Lung (tissue), 11 donors: ENCODE measurements at regions not wholly inside any gene's neighbourhood (a gene's known extent, or its start where the extent isn't known, plus 50 kb on each side); places are given as distances from the start of the nearest gene placed in this dataset.

ENCODE experiments used
- ATAC-seq: fragments of 200-7000 bp; cut with Tn5 transposase; one replicate; pipeline ENCODE4 v1.9.1; 2020; ENCODE audit warnings: moderate number of reproducible peaks; ENCODE audit not compliant: insufficient read depth, low FRiP score
- DNase-seq, 3 donors: peaks; one replicate each; pipeline ENCODE4 v3.0.0-alpha.2; 2013 to 2017
- H3K27ac ChIP-seq, 2 donors: one replicate each; pipeline ENCODE4 v1.5.1; 2013; ENCODE audit warnings: mild to moderate bottlenecking in 2 of 2, moderate library complexity in 2 of 2, control low read depth in 1 of 2, inconsistent platforms in 1 of 2, low read depth in 1 of 2, low read length in 1 of 2
- H3K27me3 ChIP-seq, 3 donors: one replicate each; pipeline ENCODE4 v1.5.1; 2013; ENCODE audit warnings: low read length in 2 of 3; ENCODE audit not compliant: control insufficient read depth in 3 of 3, insufficient read depth in 3 of 3
- H3K36me3 ChIP-seq, 4 donors: one replicate each; pipeline ENCODE4 v1.5.1; 2013; ENCODE audit warnings: low read length in 4 of 4, mild to moderate bottlenecking in 1 of 4, moderate library complexity in 1 of 4; ENCODE audit not compliant: control insufficient read depth in 4 of 4, insufficient read depth in 4 of 4
- H3K4me1 ChIP-seq, 5 donors: one replicate each; pipeline ENCODE4 v1.5.1; 2013; ENCODE audit warnings: low read length in 5 of 5, mild to moderate bottlenecking in 2 of 5, moderate library complexity in 1 of 5; ENCODE audit not compliant: control insufficient read depth in 5 of 5, insufficient read depth in 5 of 5
- H3K4me3 ChIP-seq: one replicate; pipeline ENCODE4 v1.5.1; 2013; ENCODE audit warnings: mild to moderate bottlenecking, control low read depth, moderate library complexity
- H3K9ac ChIP-seq, 2 donors: one replicate each; pipeline ENCODE4 v1.5.1; 2013; ENCODE audit warnings: low read length in 2 of 2, control low read depth in 1 of 2; ENCODE audit not compliant: insufficient read depth in 1 of 2
- H3K9me3 ChIP-seq, 4 donors: one replicate each; pipeline ENCODE4 v1.5.1; 2013; ENCODE audit warnings: low read length in 3 of 4, mild to moderate bottlenecking in 1 of 4, moderate library complexity in 1 of 4; ENCODE audit not compliant: control insufficient read depth in 4 of 4, insufficient read depth in 3 of 4
- CTCF ChIP-seq: IDR thresholded peaks from 2 replicates; pipeline ENCODE4 v1.5.1; 2012; ENCODE audit warnings: mild to moderate bottlenecking; ENCODE audit errors: control extremely low read depth, extremely low read depth
- WGBS, 2 donors: extraction: QIAGEN DNeasy Blood & Tissue Kit; methylation state at CpG; one replicate each; pipeline ENCODE4 v1.1.7; 2013; 5-methylcytosine and 5-hydroxymethylcytosine counted together
- donor health status: control.
- donor health status: control.
- donor health status: Bipolar disorder and iron deficiency.
- donor health status: healthy.
- donor health status: DM: yes; HTN: yes; CAD: no.

- Histone ChIP-seq H3K4me1 (peaks cover 0 to 24% (median 6%) of the 10 kb centered on the region in 5 donors), H3K4me3 (no peak overlapping the region), H3K36me3 (no peaks in the 10 kb centered on the region), H3K9ac (no peak overlapping the region), H3K27me3 (no peaks in the 10 kb centered on the region), H3K27ac (no peak overlapping the region), H3K9me3 (peaks cover 0 to 3% (median 0%) of the 10 kb centered on the region in 4 donors)
- no peak for TF ChIP-seq CTCF
- DNase-seq (no peak), ATAC-seq (no peak)
- WGBS, 2 donors = 78 to 87% methylated on average over 22 of the region's 22 CpGs
Measured at GRCh38 chr3:69454204-69454787, 68.4 kb upstream of the FRMD4B start.

GRCh38 chr3:69452295-69452694 lies 66.4 kb upstream of the FRMD4B start:
- TF ChIP-seq CTCF = no peak
- no peak overlapping the region for H3K9ac ChIP-seq

GRCh38 chr3:69451594-69451993 lies 65.7 kb upstream of the FRMD4B start:
- ATAC-seq = no peak
- Histone ChIP-seq H3K27me3 (no peaks in the 10 kb centered on the region), H3K36me3 (no peaks in the 10 kb centered on the region), H3K9ac (no peak overlapping the region), H3K4me3 (no peak overlapping the region), H3K27ac (no peak overlapping the region), H3K4me1 (peaks cover 0 to 24% (median 6%) of the 10 kb centered on the region in 5 donors), H3K9me3 (no peaks in the 10 kb centered on the region)
- no peak for TF ChIP-seq CTCF
- DNase-seq = peak; percentile 40 to 58 (median 46)

More at GRCh38 chr3:69452295-69452694, 66.4 kb upstream of the FRMD4B start:
- Histone ChIP-seq H3K27me3 (no peaks in the 10 kb centered on the region), H3K4me3 (no peak overlapping the region), H3K9me3 (no peaks in the 10 kb centered on the region), H3K27ac (no peak overlapping the region), H3K36me3 (no peaks in the 10 kb centered on the region), H3K4me1 (peaks cover 0 to 24% (median 6%) of the 10 kb centered on the region in 5 donors)
- WGBS, 2 donors = 84 to 92% methylated on average over 2 of the region's 2 CpGs
- DNase-seq (no peak), ATAC-seq (no peak)

GRCh38 chr3:69448877-69449276 lies 63.0 kb upstream of the FRMD4B start:
- Histone ChIP-seq H3K4me3 (no peak overlapping the region), H3K27ac (no peak overlapping the region), H3K4me1 (peaks cover 0 to 41% (median 13%) of the 10 kb centered on the region in 5 donors), H3K9ac (no peak overlapping the region), H3K9me3 (no peaks in the 10 kb centered on the region), H3K27me3 (no peaks in the 10 kb centered on the region), H3K36me3 (no peaks in the 10 kb centered on the region)
- DNase-seq (no peak), ATAC-seq (no peak)
- WGBS, 2 donors = 86 to 94% methylated on average over 3 of the region's 3 CpGs
- no peak for TF ChIP-seq CTCF
